Epidermal melanocyte (primary cell): ENCODE measurements at regions not wholly inside any gene's neighbourhood (a gene's known extent, or its start where the extent isn't known, plus 50 kb on each side); places are given as distances from the start of the nearest gene placed in this dataset.
"Not testable (repeated sequence)": the region's sequence is repeated elsewhere in the genome, so short reads cannot be mapped to it uniquely, and the experiment has no call there.

ENCODE experiments used
- DNase-seq: peaks from one replicate; pipeline ENCODE4 v3.0.0; 2011; ENCODE audit warnings: low spot score; ENCODE audit not compliant: insufficient read length

- no peak for DNase-seq
Measured at GRCh38 chr10:33483124-33483815, 148.8 kb upstream of the NRP1 start.

GRCh38 chr10:33482486-33482885, 148.0 kb upstream of the NRP1 start:
- DNase-seq = no peak

GRCh38 chr10:33481184-33481583, 146.7 kb upstream of the NRP1 start:
- DNase-seq = no peak

GRCh38 chr10:33480417-33480816, 145.9 kb upstream of the NRP1 start:
- DNase-seq = not testable (repeated sequence)

- no peak for DNase-seq
Measured at GRCh38 chr10:33478675-33479125, 144.2 kb upstream of the NRP1 start.

- DNase-seq = no peak
Measured at GRCh38 chr10:33478089-33478674, 143.7 kb upstream of the NRP1 start.

GRCh38 chr10:33477291-33478088, 143.0 kb upstream of the NRP1 start:
- DNase-seq = no peak

GRCh38 chr10:33476757-33477273, 142.3 kb upstream of the NRP1 start:
- no peak for DNase-seq

GRCh38 chr10:33473688-33474087, 139.2 kb upstream of the NRP1 start:
- no peak for DNase-seq

GRCh38 chr10:33468006-33468405, 133.5 kb upstream of the NRP1 start:
- DNase-seq = not testable (repeated sequence)

- DNase-seq = no peak
Measured at GRCh38 chr10:33465747-33466146, 131.3 kb upstream of the NRP1 start.

GRCh38 chr10:33463011-33463410, 128.5 kb upstream of the NRP1 start:
- DNase-seq = no peak

- no peak for DNase-seq
Measured at GRCh38 chr10:33461295-33461640, 126.8 kb upstream of the NRP1 start.

GRCh38 chr10:33460505-33461294, 126.2 kb upstream of the NRP1 start:
- no peak for DNase-seq

GRCh38 chr10:33459602-33460001, 125.1 kb upstream of the NRP1 start:
- no peak for DNase-seq

- DNase-seq = no peak
Measured at GRCh38 chr10:33455029-33455428, 120.6 kb upstream of the NRP1 start.

- DNase-seq = no peak
Measured at GRCh38 chr10:33454554-33454953, 120.1 kb upstream of the NRP1 start.

GRCh38 chr10:33453081-33454025, 118.9 kb upstream of the NRP1 start:
- no peak for DNase-seq

- DNase-seq = no peak
Measured at GRCh38 chr10:33448421-33449140, 114.1 kb upstream of the NRP1 start.

- no peak for DNase-seq
Measured at GRCh38 chr10:33441561-33441960, 107.1 kb upstream of the NRP1 start.
